ENCODE measurements at regions not wholly inside any gene's neighbourhood (a gene's known extent, or its start where the extent isn't known, plus 50 kb on each side); places are given as distances from the start of the nearest gene placed in this dataset.

- no peak overlapping the region for H3K4me3 ChIP-seq (ENCODE audit: low read depth, low read length)
These were observed 62.0 kb downstream of the HFE start for GRCh38 chr6:26149240-26149639.

GRCh38 chr6:26152226-26153101, 65.2 kb downstream of the HFE start:
- no peak overlapping the region for H3K4me3 ChIP-seq (ENCODE audit: low read depth, low read length)

GRCh38 chr6:26155061-26155930, 68.1 kb downstream of the HFE start:
- H3K4me3 ChIP-seq (ENCODE audit: low read depth, low read length): peak overlapping the region; percentile 25

GRCh38 chr6:26156105-26156849, 69.0 kb downstream of the HFE start:
- H3K4me3 ChIP-seq (ENCODE audit: low read depth, low read length): peak overlapping the region; percentile 73

GRCh38 chr6:26156850-26157250, 69.6 kb downstream of the HFE start:
- H3K4me3 ChIP-seq (ENCODE audit: low read depth, low read length): peak overlapping the region; percentile 73

GRCh38 chr6:26157251-26158075, 70.2 kb downstream of the HFE start:
- H3K4me3 ChIP-seq (ENCODE audit: low read depth, low read length): peak overlapping the region; percentile 73

GRCh38 chr6:26158076-26158580, 70.9 kb downstream of the HFE start:
- H3K4me3 ChIP-seq (ENCODE audit: low read depth, low read length): peak overlapping the region; percentile 73

- H3K4me3 ChIP-seq (ENCODE audit: low read depth, low read length): peak overlapping the region; percentile 73
These were observed 71.5 kb downstream of the HFE start for GRCh38 chr6:26158581-26159356.

- peak overlapping the region; percentile 73 for H3K4me3 ChIP-seq (ENCODE audit: low read depth, low read length)
These were observed 72.4 kb downstream of the HFE start for GRCh38 chr6:26159357-26160273.

- no peak overlapping the region for H3K4me3 ChIP-seq (ENCODE audit: low read depth, low read length)
These were observed 74.1 kb downstream of the HFE start for GRCh38 chr6:26161322-26161721.

- H3K4me3 ChIP-seq (ENCODE audit: low read depth, low read length): no peak overlapping the region
These were observed 75.2 kb downstream of the HFE start for GRCh38 chr6:26162399-26162798.

- no peak overlapping the region for H3K4me3 ChIP-seq (ENCODE audit: low read depth, low read length)
These were observed 76.3 kb downstream of the HFE start for GRCh38 chr6:26163427-26164119.

- H3K4me3 ChIP-seq (ENCODE audit: low read depth, low read length): no peak overlapping the region
These were observed 76.9 kb downstream of the HFE start for GRCh38 chr6:26164120-26164505.

- no peak overlapping the region for H3K4me3 ChIP-seq (ENCODE audit: low read depth, low read length)
These were observed 78.1 kb downstream of the HFE start for GRCh38 chr6:26165261-26165790.

GRCh38 chr6:26170181-26170580, 83.0 kb downstream of the HFE start:
- no peak overlapping the region for H3K4me3 ChIP-seq (ENCODE audit: low read depth, low read length)

- H3K4me3 ChIP-seq (ENCODE audit: low read depth, low read length): peak overlapping the region; percentile 64
These were observed 84.0 kb downstream of the HFE start for GRCh38 chr6:26170951-26171841.

All from iPS-11a (cell line).